Epithelial cell of esophagus (primary cell): ENCODE measurements at regions not wholly inside any gene's neighbourhood (a gene's known extent, or its start where the extent isn't known, plus 50 kb on each side); places are given as distances from the start of the nearest gene placed in this dataset.

Experiments
- DNase-seq: peaks from one replicate; pipeline ENCODE4 v3.0.0; 2010; ENCODE audit warnings: low read depth
- H3K4me3 ChIP-seq: 2 replicates; pipeline ENCODE4 v1.5.1; 2011; ENCODE audit warnings: mild to moderate bottlenecking, low read length, control low read depth
- CTCF ChIP-seq: IDR thresholded peaks from 2 replicates; pipeline ENCODE4 v1.5.1; 2011; ENCODE audit warnings: low read depth, mild to moderate bottlenecking, low read length, control low read depth, inconsistent platforms; ENCODE audit not compliant: insufficient read depth; ENCODE audit errors: missing control alignments

- no peak for DNase-seq
- no peak overlapping the region for H3K4me3 ChIP-seq
- TF ChIP-seq CTCF, result no peak
Observed at GRCh38 chr18:39854291-39854690, 2100.7 kb upstream of the PIK3C3 start.

GRCh38 chr18:39846265-39846664 lies 2108.8 kb upstream of the PIK3C3 start:
- H3K4me3 ChIP-seq, result no peak overlapping the region
- DNase-seq, result no peak
- no peak for TF ChIP-seq CTCF

- peak; percentile 56 for DNase-seq
- TF ChIP-seq CTCF, result no peak
- H3K4me3 ChIP-seq, result no peak overlapping the region
Observed at GRCh38 chr18:39845631-39846030, 2109.4 kb upstream of the PIK3C3 start.

GRCh38 chr18:39845106-39845505 lies 2109.9 kb upstream of the PIK3C3 start:
- no peak for TF ChIP-seq CTCF
- DNase-seq, result no peak
- no peak overlapping the region for H3K4me3 ChIP-seq

- no peak overlapping the region for H3K4me3 ChIP-seq
- TF ChIP-seq CTCF, result no peak
- DNase-seq, result no peak
Observed at GRCh38 chr18:39843546-39843945, 2111.5 kb upstream of the PIK3C3 start.

- H3K4me3 ChIP-seq, result no peak overlapping the region
- no peak for TF ChIP-seq CTCF
- no peak for DNase-seq
Observed at GRCh38 chr18:39842366-39842914, 2112.6 kb upstream of the PIK3C3 start.
